ENCODE measurements at regions not wholly inside any gene's neighbourhood (a gene's known extent, or its start where the extent isn't known, plus 50 kb on each side); places are given as distances from the start of the nearest gene placed in this dataset.
A peak's percentile ranks its signal among the peaks of the same experiment; 100 is the strongest.

GRCh38 chr5:123717139-123717538 is 205.2 kb downstream of the CSNK1G3 start:
- H3K4me3 ChIP-seq (ENCODE audit: low read depth, poor library complexity, severe bottlenecking), result no peak overlapping the region
- TF ChIP-seq CTCF (IDR thresholded peaks at IDR 0.05) (no peak), POLR2A (IDR thresholded peaks at IDR 0.05) (no peak)
- intact Hi-C loops (cut with DNase I; ENCODE audit: low total_unique reads), result no loop called here
- DNase-seq (ENCODE audit: low spot score in 2 of 2), result no peak

GRCh38 chr5:123710031-123710430 is 198.1 kb downstream of the CSNK1G3 start:
- TF ChIP-seq CTCF (IDR thresholded peaks at IDR 0.05) (no peak), POLR2A (IDR thresholded peaks at IDR 0.05) (no peak)
- no peak for DNase-seq (ENCODE audit: low spot score in 2 of 2)
- intact Hi-C loops (cut with DNase I; ENCODE audit: low total_unique reads), result no loop called here
- 87 to 88% methylated on average over 3 of the region's 3 CpGs for WGBS, 2 donors
- no peak overlapping the region for H3K4me3 ChIP-seq (ENCODE audit: low read depth, poor library complexity, severe bottlenecking)

GRCh38 chr5:123709422-123709821 is 197.4 kb downstream of the CSNK1G3 start:
- no peak for DNase-seq (ENCODE audit: low spot score in 2 of 2)
- H3K4me3 ChIP-seq (ENCODE audit: low read depth, poor library complexity, severe bottlenecking), result no peak overlapping the region
- intact Hi-C loops (cut with DNase I; ENCODE audit: low total_unique reads), result no loop called here
- WGBS, 2 donors, result 15 to 50% methylated on average over 1 of the region's 1 CpG
- TF ChIP-seq POLR2A (IDR thresholded peaks at IDR 0.05) (no peak), CTCF (IDR thresholded peaks at IDR 0.05) (no peak)

- TF ChIP-seq POLR2A (IDR thresholded peaks at IDR 0.05) (no peak), CTCF (IDR thresholded peaks at IDR 0.05) (no peak)
- WGBS, 2 donors, result 13 to 26% methylated on average over 3 of the region's 3 CpGs
- H3K4me3 ChIP-seq (ENCODE audit: low read depth, poor library complexity, severe bottlenecking), result no peak overlapping the region
- DNase-seq (ENCODE audit: low spot score in 2 of 2), result peak in 1 of 2 donors; percentile 65
- intact Hi-C loops (cut with DNase I; ENCODE audit: low total_unique reads), result no loop called here
These were observed 196.3 kb downstream of the CSNK1G3 start for GRCh38 chr5:123708074-123708806.

GRCh38 chr5:123706531-123706930 is 194.6 kb downstream of the CSNK1G3 start:
- H3K4me3 ChIP-seq (ENCODE audit: low read depth, poor library complexity, severe bottlenecking), result no peak overlapping the region
- TF ChIP-seq POLR2A (IDR thresholded peaks at IDR 0.05) (no peak), CTCF (IDR thresholded peaks at IDR 0.05) (no peak)
- intact Hi-C loops (cut with DNase I; ENCODE audit: low total_unique reads), result no loop called here
- DNase-seq (ENCODE audit: low spot score in 2 of 2), result no peak

GRCh38 chr5:123705741-123706140 is 193.8 kb downstream of the CSNK1G3 start:
- intact Hi-C loops (cut with DNase I; ENCODE audit: low total_unique reads), result no loop called here
- H3K4me3 ChIP-seq (ENCODE audit: low read depth, poor library complexity, severe bottlenecking), result no peak overlapping the region
- no peak for DNase-seq (ENCODE audit: low spot score in 2 of 2)
- 52 to 76% methylated on average over 1 of the region's 1 CpG for WGBS, 2 donors
- no peak for TF ChIP-seq CTCF (IDR thresholded peaks at IDR 0.05)
- TF ChIP-seq POLR2A (IDR thresholded peaks at IDR 0.05), result no peak

Measured in lower leg skin (tissue), 4 donors.